RWPE1 (cell line): ENCODE measurements at regions not wholly inside any gene's neighbourhood (a gene's known extent, or its start where the extent isn't known, plus 50 kb on each side); places are given as distances from the start of the nearest gene placed in this dataset.

Experiments
- CTCF ChIA-PET: fragments of 350-600 bp; sonication (Branson Sonifier 250); formaldehyde crosslinking; extraction: SDS; loops from one replicate; lab custom pipeline; 2021; lab: Yijun Ruan, JAX
- POLR2A ChIA-PET: fragments of 400-600 bp; formaldehyde crosslinking; extraction: SDS; loops from one replicate; lab custom pipeline; 2020; ENCODE audit warnings: antibody characterized with exemption; ENCODE audit not compliant: low non-redundant PET; lab: Yijun Ruan, JAX
- DNase-seq: peaks from one replicate; pipeline ENCODE4 v3.0.0; 2012; ENCODE audit warnings: low spot score
- H3K27ac ChIP-seq: fragments of 450-650 bp; 2 replicates; pipeline ENCODE4 v1.5.1; 2017
- TF ChIP-seq, protein P1 (sequence below): fragments of 450-650 bp; conservative IDR thresholded peaks from 2 replicates; pipeline ENCODE4 v1.5.1; 2017; ENCODE audit warnings: low read depth, mild to moderate bottlenecking

DNA sequence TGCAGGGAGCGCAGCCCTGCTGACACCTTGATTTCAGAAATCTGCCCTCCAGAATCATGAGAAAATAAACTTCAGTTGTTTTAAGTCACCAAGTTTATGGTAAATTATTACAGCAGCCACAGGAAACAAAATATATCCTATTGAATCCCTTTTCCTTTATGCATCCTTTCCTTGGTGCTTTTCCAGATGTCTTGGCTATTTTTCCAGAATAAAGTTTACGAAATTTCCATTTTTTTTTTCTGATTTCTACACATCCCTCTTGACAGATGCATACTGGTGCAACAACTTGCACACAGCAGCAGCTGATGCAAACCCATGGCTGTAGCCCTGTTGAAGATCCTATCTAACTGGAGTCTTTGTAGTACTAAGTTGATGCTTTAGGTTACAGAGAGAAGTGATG lies 111.1 kb upstream of the KCNE2 start:
- CTCF ChIA-PET, result no interaction called here
- TF ChIP-seq, protein P1, sequence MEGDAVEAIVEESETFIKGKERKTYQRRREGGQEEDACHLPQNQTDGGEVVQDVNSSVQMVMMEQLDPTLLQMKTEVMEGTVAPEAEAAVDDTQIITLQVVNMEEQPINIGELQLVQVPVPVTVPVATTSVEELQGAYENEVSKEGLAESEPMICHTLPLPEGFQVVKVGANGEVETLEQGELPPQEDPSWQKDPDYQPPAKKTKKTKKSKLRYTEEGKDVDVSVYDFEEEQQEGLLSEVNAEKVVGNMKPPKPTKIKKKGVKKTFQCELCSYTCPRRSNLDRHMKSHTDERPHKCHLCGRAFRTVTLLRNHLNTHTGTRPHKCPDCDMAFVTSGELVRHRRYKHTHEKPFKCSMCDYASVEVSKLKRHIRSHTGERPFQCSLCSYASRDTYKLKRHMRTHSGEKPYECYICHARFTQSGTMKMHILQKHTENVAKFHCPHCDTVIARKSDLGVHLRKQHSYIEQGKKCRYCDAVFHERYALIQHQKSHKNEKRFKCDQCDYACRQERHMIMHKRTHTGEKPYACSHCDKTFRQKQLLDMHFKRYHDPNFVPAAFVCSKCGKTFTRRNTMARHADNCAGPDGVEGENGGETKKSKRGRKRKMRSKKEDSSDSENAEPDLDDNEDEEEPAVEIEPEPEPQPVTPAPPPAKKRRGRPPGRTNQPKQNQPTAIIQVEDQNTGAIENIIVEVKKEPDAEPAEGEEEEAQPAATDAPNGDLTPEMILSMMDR, result no peak
- no peak for DNase-seq
- POLR2A ChIA-PET, result no interaction called here
- H3K27ac ChIP-seq, result no peak overlapping the region

DNA sequence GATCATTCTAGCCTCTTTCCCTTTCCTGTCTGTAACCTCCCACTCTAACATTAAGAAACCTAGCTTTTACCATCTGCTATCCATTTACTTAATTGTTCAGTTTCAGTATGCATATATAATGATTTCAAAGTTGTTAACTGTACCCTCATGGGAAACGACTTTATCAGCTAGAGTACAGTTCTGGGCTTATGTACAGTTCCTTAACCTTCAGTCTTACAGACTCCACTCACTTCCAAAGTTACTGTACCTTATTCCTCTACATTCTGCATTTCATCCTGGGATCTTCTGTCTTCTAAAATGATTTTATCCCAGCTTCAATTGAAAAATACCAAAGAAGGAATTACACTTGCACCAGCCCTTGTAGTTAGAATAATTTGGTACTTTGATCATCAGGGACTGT lies 108.7 kb upstream of the KCNE2 start:
- no peak for DNase-seq
- ChIA-PET POLR2A (no interaction called here), CTCF (no interaction called here)
- TF ChIP-seq, protein P1, result no peak
- no peak overlapping the region for H3K27ac ChIP-seq

DNA sequence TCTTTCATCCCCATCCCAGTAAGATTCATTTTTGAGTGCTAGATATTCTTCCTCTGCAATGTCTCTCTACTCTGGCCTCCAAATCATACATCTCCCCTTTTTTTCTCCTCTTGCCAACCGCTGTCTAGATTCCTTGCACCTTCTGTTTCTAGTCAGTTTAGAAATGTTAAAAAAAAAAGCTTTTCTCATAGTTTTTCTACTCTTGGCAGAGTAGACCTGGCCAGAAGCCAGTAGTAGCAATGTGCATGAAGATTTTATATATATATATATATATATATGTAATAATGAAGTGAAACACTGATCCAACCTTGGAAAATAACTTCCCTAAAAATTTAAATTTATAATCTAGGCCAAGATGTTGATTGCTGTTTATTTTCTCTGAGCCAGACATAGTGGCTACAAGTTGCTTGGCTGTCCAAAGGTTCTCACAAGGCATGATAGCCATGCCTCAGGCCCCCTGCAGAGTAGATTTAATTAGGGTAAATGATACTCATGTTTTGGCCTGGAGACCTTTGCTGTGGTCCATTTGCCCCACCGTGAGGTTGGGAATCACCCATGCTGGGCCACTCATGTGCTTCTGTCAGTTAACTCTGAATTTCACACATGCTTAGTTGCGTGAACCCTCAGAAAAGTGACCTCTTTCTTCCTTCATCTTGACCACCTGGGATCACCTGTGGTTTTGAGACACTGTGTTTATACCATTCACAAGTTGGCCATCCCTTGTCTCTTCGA lies 103.4 kb upstream of the KCNE2 start:
- TF ChIP-seq, protein P1, result no peak
- ChIA-PET POLR2A (no interaction called here), CTCF (no interaction called here)
- no peak for DNase-seq
- no peak overlapping the region for H3K27ac ChIP-seq

DNA sequence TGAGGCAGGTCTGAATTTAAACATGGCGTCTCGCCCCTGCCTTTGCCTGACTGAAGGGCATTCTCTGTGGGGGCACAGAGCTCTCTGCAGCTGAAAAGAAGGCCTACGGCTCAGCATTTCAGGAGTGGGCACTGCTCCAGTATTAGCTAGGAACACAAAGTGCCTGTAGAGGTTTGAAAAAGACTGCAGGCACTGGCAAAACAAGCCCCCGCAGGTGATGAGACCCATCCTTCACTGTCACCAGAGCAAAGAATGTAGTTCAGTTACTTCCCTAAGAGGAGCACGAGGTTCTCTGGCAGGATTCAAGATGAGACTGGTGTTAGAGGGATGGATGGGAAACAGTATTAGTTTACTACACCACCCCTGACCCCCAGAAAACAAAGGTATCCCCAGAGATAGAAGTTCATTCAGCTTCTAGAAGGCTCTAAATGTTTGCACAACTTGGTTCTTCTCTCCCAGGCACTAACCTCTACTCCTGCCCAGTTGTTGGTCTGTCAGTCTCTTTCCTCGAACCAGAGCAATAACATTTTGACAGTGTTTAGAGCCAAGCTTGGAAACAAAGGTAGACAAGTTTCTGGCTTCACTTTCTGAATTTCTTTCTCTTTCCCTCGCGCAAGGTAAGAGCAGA lies 101.9 kb upstream of the KCNE2 start:
- TF ChIP-seq, protein P1, result no peak
- no peak overlapping the region for H3K27ac ChIP-seq
- no peak for DNase-seq
- ChIA-PET CTCF (no interaction called here), POLR2A (no interaction called here)

DNA sequence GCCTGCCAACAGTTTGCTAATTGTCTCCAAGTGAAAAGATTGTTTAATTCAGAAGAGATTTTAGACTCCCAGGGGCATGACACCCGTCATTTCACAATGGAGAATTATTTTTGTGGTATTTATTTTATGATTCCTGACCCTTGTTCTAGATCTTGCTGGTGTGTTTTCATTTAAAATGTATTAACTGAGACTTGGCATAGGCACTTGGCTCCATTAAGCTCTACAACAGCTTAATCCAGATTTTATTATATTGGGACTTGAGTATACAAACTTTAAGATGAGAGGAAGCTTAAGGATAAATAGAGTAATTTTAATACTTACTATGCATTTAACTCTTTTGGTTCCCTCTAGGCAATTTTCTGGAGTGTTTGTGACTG lies 101.3 kb upstream of the KCNE2 start:
- H3K27ac ChIP-seq, result no peak overlapping the region
- POLR2A ChIA-PET, result no interaction called here
- DNase-seq, result no peak
- TF ChIP-seq, protein P1, result no peak
- CTCF ChIA-PET, result no interaction called here

DNA sequence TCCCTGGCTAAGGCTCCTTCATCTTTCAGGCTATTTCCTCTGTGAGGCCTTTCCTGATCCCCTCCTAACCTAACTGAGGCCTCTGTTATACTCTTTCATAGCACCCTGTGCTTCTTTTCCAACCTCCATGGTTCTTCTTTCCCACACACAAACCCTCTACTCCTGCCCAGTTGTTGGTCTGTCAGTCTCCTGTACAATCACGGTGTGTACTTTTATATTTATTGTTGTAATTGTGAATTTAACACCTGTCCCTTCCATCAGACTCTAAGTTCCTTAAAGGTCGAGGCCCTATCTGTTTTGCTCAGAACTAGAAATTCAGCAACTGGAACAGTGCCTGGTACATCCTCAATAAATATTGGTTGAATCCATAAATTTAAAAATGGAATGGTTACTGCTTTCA lies 100.2 kb upstream of the KCNE2 start:
- CTCF ChIA-PET, result interaction anchor here (0.6 kb wide), 1 partner anchor 229 kb away, joined by 3 read pairs; no protein-coding TSS in a partner anchor
- POLR2A ChIA-PET, result no interaction called here
- TF ChIP-seq, protein P1, result no peak

More for the DNA sequence above, 100.2 kb upstream of the KCNE2 start:
- no peak for DNase-seq
- no peak overlapping the region for H3K27ac ChIP-seq
